ENCODE measurements at regions not wholly inside any gene's neighbourhood (a gene's known extent, or its start where the extent isn't known, plus 50 kb on each side); places are given as distances from the start of the nearest gene placed in this dataset.

DNA sequence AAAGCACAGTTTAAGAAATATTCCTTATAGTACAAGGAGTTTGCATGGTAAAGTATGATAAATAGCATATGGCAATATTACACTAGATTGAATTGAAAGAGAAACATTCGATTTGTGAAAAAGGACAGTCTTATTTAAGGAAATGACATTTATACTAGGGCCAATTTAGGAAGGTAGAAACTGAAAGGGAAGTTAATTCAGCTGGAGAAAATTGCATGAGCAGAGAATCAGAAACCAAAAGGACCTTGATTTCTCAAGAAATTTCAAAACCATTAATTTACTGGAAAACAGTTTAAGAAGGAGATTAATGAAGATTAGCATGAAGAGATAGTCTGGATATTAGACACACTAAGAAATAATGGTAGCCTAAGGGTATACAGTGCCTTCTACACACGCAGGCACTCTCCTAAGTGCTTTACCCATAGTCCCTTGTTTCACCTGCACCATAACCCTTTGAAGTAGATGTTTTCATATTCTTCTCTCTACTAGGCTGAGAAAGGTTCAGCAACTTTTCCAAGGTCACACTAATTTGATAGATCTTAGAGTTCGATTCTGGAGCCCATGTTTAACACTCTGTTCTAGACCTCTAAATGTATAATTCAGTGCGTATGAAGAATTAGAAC, 259.1 kb upstream of the SLIT2 start:
- TF ChIP-seq, protein P1, sequence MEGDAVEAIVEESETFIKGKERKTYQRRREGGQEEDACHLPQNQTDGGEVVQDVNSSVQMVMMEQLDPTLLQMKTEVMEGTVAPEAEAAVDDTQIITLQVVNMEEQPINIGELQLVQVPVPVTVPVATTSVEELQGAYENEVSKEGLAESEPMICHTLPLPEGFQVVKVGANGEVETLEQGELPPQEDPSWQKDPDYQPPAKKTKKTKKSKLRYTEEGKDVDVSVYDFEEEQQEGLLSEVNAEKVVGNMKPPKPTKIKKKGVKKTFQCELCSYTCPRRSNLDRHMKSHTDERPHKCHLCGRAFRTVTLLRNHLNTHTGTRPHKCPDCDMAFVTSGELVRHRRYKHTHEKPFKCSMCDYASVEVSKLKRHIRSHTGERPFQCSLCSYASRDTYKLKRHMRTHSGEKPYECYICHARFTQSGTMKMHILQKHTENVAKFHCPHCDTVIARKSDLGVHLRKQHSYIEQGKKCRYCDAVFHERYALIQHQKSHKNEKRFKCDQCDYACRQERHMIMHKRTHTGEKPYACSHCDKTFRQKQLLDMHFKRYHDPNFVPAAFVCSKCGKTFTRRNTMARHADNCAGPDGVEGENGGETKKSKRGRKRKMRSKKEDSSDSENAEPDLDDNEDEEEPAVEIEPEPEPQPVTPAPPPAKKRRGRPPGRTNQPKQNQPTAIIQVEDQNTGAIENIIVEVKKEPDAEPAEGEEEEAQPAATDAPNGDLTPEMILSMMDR (IDR thresholded peaks at IDR 0.05 in 4 of 5, conservative IDR thresholded peaks at IDR 0.05 in 1 of 5) = no peak
- TF ChIP-seq POLR2A (IDR thresholded peaks at IDR 0.05) = no peak

Measured in gastrocnemius medialis (tissue), 4 donors.